ENCODE measurements at regions not wholly inside any gene's neighbourhood (a gene's known extent, or its start where the extent isn't known, plus 50 kb on each side); places are given as distances from the start of the nearest gene placed in this dataset.

DNA sequence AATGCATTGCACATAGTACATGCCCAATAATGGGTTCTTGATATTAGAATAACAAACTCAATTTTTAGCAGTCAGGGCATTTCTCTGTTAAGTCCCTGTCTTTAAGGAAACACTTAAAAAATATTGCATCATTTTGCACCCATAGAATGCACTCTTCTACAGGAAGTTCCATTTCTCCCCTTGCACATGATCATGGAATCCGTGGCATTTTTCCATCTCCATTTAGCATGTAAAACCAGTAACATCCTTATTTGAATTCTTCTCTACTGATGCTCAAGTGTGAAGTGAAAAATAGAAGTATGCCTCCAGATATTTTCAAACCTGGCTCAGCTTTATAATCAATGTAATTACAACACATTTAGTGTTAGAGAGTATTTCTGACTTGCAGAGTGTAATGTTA, 192.8 kb downstream of the RWDD3 start:
- TF ChIP-seq, protein P1, sequence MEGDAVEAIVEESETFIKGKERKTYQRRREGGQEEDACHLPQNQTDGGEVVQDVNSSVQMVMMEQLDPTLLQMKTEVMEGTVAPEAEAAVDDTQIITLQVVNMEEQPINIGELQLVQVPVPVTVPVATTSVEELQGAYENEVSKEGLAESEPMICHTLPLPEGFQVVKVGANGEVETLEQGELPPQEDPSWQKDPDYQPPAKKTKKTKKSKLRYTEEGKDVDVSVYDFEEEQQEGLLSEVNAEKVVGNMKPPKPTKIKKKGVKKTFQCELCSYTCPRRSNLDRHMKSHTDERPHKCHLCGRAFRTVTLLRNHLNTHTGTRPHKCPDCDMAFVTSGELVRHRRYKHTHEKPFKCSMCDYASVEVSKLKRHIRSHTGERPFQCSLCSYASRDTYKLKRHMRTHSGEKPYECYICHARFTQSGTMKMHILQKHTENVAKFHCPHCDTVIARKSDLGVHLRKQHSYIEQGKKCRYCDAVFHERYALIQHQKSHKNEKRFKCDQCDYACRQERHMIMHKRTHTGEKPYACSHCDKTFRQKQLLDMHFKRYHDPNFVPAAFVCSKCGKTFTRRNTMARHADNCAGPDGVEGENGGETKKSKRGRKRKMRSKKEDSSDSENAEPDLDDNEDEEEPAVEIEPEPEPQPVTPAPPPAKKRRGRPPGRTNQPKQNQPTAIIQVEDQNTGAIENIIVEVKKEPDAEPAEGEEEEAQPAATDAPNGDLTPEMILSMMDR (optimal IDR thresholded peaks at IDR 0.05 in 1 of 3, IDR thresholded peaks at IDR 0.05 in 1 of 3, conservative IDR thresholded peaks at IDR 0.05 in 1 of 3; ENCODE audit: extremely low read depth in 1 of 3, insufficient read depth in 2 of 3, low read length in 3 of 3): no peak
- TF ChIP-seq EZH2 (IDR thresholded peaks at IDR 0.05; ENCODE audit: low read length): no peak
- no peak for DNase-seq (ENCODE audit: low read depth, low spot score)
- dilution Hi-C loops (cut with MboI; ENCODE audit: extremely low pct_ligation_motif_present, low sequenced_read_pairs): no loop called here
- FAIRE-seq: no peak
- Histone ChIP-seq H3K9ac (ENCODE audit: control insufficient read depth, extremely low read depth, insufficient read depth, low read length) (no peak overlapping the region), H3K4me1 (ENCODE audit: control insufficient read depth, extremely low read depth, insufficient read depth, low read length) (no peaks in the 10 kb centered on the region), H3K79me2 (ENCODE audit: control insufficient read depth, insufficient read depth, low read length) (no peaks in the 10 kb centered on the region), H3K27ac (ENCODE audit: control insufficient read depth, insufficient read depth, low read length) (no peak overlapping the region), H3K9me1 (ENCODE audit: control insufficient read depth, extremely low read depth, insufficient read depth, low read length) (no peaks in the 10 kb centered on the region), H3K27me3 (ENCODE audit: control insufficient read depth, extremely low read depth, insufficient read depth, low read length) (no peaks in the 10 kb centered on the region), H3K4me2 (ENCODE audit: control insufficient read depth, extremely low read depth, insufficient read depth, low read depth, low read length) (no peak overlapping the region), H3K9me3 (ENCODE audit: control insufficient read depth, low read depth, low read length) (no peaks in the 10 kb centered on the region), H2AFZ (ENCODE audit: control insufficient read depth, low read length) (no peak overlapping the region), H4K20me1 (ENCODE audit: control insufficient read depth, extremely low read depth, insufficient read depth, low read length) (no peaks in the 10 kb centered on the region), H3K36me3 (ENCODE audit: control insufficient read depth in 2 of 2, extremely low read depth in 1 of 2, insufficient read depth in 2 of 2, low read length in 2 of 2) (no peaks in the 10 kb centered on the region), H3K4me3 (ENCODE audit: control insufficient read depth in 2 of 3, extremely low read depth in 1 of 3, insufficient read depth in 2 of 3, low read depth in 1 of 3, low read length in 3 of 3) (no peak overlapping the region)

DNA sequence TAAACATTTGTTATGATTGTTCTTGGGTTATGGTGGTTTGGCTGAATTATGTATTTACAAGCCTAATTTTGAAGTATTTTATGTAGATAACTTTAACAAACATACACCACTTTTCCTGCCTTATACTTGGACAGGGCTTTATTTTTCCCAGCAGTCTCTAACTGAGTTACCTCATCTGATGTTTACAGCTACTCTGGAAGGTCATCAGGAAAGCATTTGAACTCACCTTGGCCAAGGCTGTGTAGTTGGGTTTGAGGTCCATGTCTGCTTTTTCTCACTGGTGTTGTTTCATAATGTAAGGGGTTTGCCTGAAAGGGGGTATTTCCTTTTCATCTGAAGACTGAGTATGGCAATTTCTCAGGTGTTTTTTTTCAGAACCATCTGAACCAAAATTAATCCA, 193.5 kb downstream of the RWDD3 start:
- DNase-seq (ENCODE audit: low read depth, low spot score) (no peak), FAIRE-seq (no peak)
- Histone ChIP-seq H3K27me3 (ENCODE audit: control insufficient read depth, extremely low read depth, insufficient read depth, low read length) (no peaks in the 10 kb centered on the region), H3K4me1 (ENCODE audit: control insufficient read depth, extremely low read depth, insufficient read depth, low read length) (no peaks in the 10 kb centered on the region), H3K36me3 (ENCODE audit: control insufficient read depth in 2 of 2, extremely low read depth in 1 of 2, insufficient read depth in 2 of 2, low read length in 2 of 2) (no peaks in the 10 kb centered on the region), H3K79me2 (ENCODE audit: control insufficient read depth, insufficient read depth, low read length) (no peaks in the 10 kb centered on the region), H3K9me3 (ENCODE audit: control insufficient read depth, low read depth, low read length) (no peaks in the 10 kb centered on the region), H4K20me1 (ENCODE audit: control insufficient read depth, extremely low read depth, insufficient read depth, low read length) (no peaks in the 10 kb centered on the region), H2AFZ (ENCODE audit: control insufficient read depth, low read length) (no peak overlapping the region), H3K4me3 (ENCODE audit: control insufficient read depth in 2 of 3, extremely low read depth in 1 of 3, insufficient read depth in 2 of 3, low read depth in 1 of 3, low read length in 3 of 3) (no peak overlapping the region), H3K27ac (ENCODE audit: control insufficient read depth, insufficient read depth, low read length) (no peak overlapping the region), H3K4me2 (ENCODE audit: control insufficient read depth, extremely low read depth, insufficient read depth, low read depth, low read length) (no peak overlapping the region), H3K9ac (ENCODE audit: control insufficient read depth, extremely low read depth, insufficient read depth, low read length) (no peak overlapping the region), H3K9me1 (ENCODE audit: control insufficient read depth, extremely low read depth, insufficient read depth, low read length) (no peaks in the 10 kb centered on the region)
- TF ChIP-seq, protein P1 (optimal IDR thresholded peaks at IDR 0.05 in 1 of 3, IDR thresholded peaks at IDR 0.05 in 1 of 3, conservative IDR thresholded peaks at IDR 0.05 in 1 of 3; ENCODE audit: extremely low read depth in 1 of 3, insufficient read depth in 2 of 3, low read length in 3 of 3): no peak
- TF ChIP-seq EZH2 (IDR thresholded peaks at IDR 0.05; ENCODE audit: low read length): no peak
- dilution Hi-C loops (cut with MboI; ENCODE audit: extremely low pct_ligation_motif_present, low sequenced_read_pairs): no loop called here

All from keratinocyte (primary cell).